ENCODE measurements at regions not wholly inside any gene's neighbourhood (a gene's known extent, or its start where the extent isn't known, plus 50 kb on each side); places are given as distances from the start of the nearest gene placed in this dataset.

GRCh38 chr1:29379443-29380073 is 143.2 kb downstream of the PTPRU start:
- Histone ChIP-seq H3K4me3 (ENCODE audit: low read length in 2 of 2) (no peak overlapping the region), H3K9ac (ENCODE audit: low read depth in 1 of 2, low read length in 2 of 2) (no peak overlapping the region), H3K36me3 (ENCODE audit: control insufficient read depth in 2 of 2, insufficient read depth in 2 of 2, low read length in 2 of 2) (no peaks in the 10 kb centered on the region), H3K9me3 (ENCODE audit: control insufficient read depth in 2 of 2, low read length in 2 of 2) (peaks cover 4 to 10% of the 10 kb centered on the region in 2 donors), H3K27me3 (ENCODE audit: control insufficient read depth in 2 of 2, insufficient read depth in 2 of 2, low read length in 2 of 2) (peaks cover 0 to under 1% of the 10 kb centered on the region in 2 donors), H3K27ac (ENCODE audit: low read depth in 2 of 2, low read length in 2 of 2) (no peak overlapping the region), H3K4me1 (ENCODE audit: control insufficient read depth in 2 of 2, insufficient read depth in 2 of 2, low read length in 2 of 2) (no peaks in the 10 kb centered on the region)

All from mucosa of rectum (tissue), 2 donors.